Kidney epithelial cell (primary cell): ENCODE measurements at regions not wholly inside any gene's neighbourhood (a gene's known extent, or its start where the extent isn't known, plus 50 kb on each side); places are given as distances from the start of the nearest gene placed in this dataset.

Experiments used
- DNase-seq: peaks from one replicate; pipeline ENCODE4 v3.0.0-alpha.2; 2010; ENCODE audit warnings: low read depth
- H3K27me3 ChIP-seq: 2 replicates; pipeline ENCODE4 v1.6.0; 2011; ENCODE audit warnings: low read length; ENCODE audit not compliant: control insufficient read depth, insufficient read depth
- H3K36me3 ChIP-seq: 2 replicates; pipeline ENCODE4 v1.5.1; 2011; ENCODE audit warnings: low read length; ENCODE audit not compliant: control insufficient read depth, insufficient read depth
- H3K4me3 ChIP-seq: 2 replicates; pipeline ENCODE4 v1.5.1; 2011; ENCODE audit warnings: low read depth, mild to moderate bottlenecking, control low read depth, low read length
- CTCF ChIP-seq: IDR thresholded peaks from 2 replicates; pipeline ENCODE4 v1.5.1; 2011; ENCODE audit warnings: mild to moderate bottlenecking, moderate library complexity, low read length, control low read depth, inconsistent platforms; ENCODE audit not compliant: insufficient read depth, poor library complexity, severe bottlenecking

- Histone ChIP-seq H3K36me3 (no peaks in the 10 kb centered on the region), H3K27me3 (no peaks in the 10 kb centered on the region), H3K4me3 (no peak overlapping the region)
- no peak for DNase-seq
- TF ChIP-seq CTCF = no peak
Measured at GRCh38 chr7:18378989-18379605, 116.5 kb upstream of the HDAC9 start.

- no peaks in the 10 kb centered on the region for H3K27me3 ChIP-seq
- H3K4me3 ChIP-seq = no peak overlapping the region
- no peak for DNase-seq
- no peaks in the 10 kb centered on the region for H3K36me3 ChIP-seq
- TF ChIP-seq CTCF = no peak
Measured at GRCh38 chr7:18384491-18385143, 110.9 kb upstream of the HDAC9 start.

- DNase-seq = no peak
- TF ChIP-seq CTCF = no peak
- no peak overlapping the region for H3K4me3 ChIP-seq
- no peaks in the 10 kb centered on the region for H3K36me3 ChIP-seq
- no peaks in the 10 kb centered on the region for H3K27me3 ChIP-seq
Measured at GRCh38 chr7:18386607-18387006, 108.9 kb upstream of the HDAC9 start.

DNA sequence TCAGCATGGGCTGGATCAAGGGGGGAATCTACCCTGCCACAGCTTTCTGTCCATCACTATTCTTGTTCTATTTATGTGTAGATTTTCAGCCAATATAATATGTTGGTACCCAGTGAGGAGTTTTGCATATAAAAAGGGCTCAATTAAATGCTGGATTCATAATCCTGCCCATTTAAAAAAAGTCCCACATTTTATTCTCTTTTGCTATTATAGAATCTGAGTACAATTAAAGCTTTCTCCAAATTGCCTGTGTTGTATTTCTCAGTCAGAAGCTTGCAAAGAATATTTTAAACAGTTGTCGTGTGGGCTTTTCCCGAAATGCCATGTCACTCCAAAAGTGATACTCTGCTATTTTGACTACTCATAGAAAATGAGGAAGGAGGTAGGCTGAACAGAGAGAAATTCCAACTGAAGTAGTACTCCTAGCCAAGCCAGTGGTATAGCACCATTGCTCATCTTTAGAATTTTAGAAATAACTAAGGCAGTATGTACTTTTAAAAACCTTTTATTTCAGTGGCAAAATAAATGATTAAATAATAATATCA, 108.3 kb upstream of the HDAC9 start:
- no peaks in the 10 kb centered on the region for H3K36me3 ChIP-seq
- H3K4me3 ChIP-seq = no peak overlapping the region
- H3K27me3 ChIP-seq = no peaks in the 10 kb centered on the region
- DNase-seq = no peak
- TF ChIP-seq CTCF = no peak

DNA sequence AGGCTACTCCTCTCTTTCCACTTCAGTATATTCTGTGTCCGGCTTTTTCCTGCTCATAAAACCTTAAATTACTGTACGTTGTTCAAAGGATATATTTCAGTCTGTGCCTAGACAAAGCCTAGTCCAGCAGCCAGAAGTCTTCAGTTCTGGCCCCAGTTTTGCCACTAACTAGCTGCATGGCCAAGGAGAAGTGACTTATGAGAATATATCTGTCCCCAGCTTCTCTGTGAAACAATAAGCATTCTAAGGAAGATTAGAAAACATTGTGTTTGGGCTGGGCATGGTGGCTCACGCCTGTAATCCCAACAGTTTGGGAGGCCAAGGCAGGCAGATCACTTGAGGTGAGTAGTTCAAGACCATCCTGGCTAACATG, 105.0 kb upstream of the HDAC9 start:
- Histone ChIP-seq H3K27me3 (no peaks in the 10 kb centered on the region), H3K4me3 (no peak overlapping the region), H3K36me3 (no peaks in the 10 kb centered on the region)
- TF ChIP-seq CTCF = no peak
- no peak for DNase-seq
